ENCODE measurements at regions not wholly inside any gene's neighbourhood (a gene's known extent, or its start where the extent isn't known, plus 50 kb on each side); places are given as distances from the start of the nearest gene placed in this dataset.

GRCh38 chr1:238451781-238452310, 561.1 kb upstream of the ZP4 start:
- TF ChIP-seq CTCF (IDR thresholded peaks at IDR 0.05) (no peak), POLR2A (IDR thresholded peaks at IDR 0.05) (no peak)
